ENCODE measurements at regions not wholly inside any gene's neighbourhood (a gene's known extent, or its start where the extent isn't known, plus 50 kb on each side); places are given as distances from the start of the nearest gene placed in this dataset.
"Not testable (repeated sequence)": the region's sequence is repeated elsewhere in the genome, so short reads cannot be mapped to it uniquely, and the experiment has no call there.

DNA sequence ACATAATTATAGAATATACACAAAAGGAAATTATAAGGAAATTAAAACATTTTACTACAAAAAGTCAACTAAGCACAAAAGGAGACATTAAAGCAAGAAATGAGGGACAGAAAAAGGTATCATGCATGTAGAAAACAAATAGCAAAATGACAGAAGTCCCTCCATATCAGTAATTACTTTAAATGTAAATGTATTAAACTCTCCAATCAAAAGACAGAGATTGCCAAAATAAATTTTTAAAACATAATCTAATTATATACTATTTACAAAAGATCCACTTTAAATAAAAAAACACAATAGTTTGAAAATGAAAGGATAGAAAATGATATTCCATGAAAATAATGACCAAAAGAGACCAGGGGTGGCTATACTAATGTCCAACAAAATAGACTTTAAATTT lies 123.7 kb downstream of the MEX3B start:
- H3K36me3 ChIP-seq (ENCODE audit: control insufficient read depth in 1 of 2, insufficient read depth in 2 of 2, low read length in 2 of 2) = peaks cover 0 to 6% of the 10 kb centered on the region in 2 experiments
- H3K23ac ChIP-seq (ENCODE audit: low read length) = no peak overlapping the region
- H3K14ac ChIP-seq (ENCODE audit: low read length) = no peak overlapping the region
- no peak overlapping the region for H4K8ac ChIP-seq (ENCODE audit: low read depth, low read length)
- H4K91ac ChIP-seq (ENCODE audit: low read depth, low read length) = no peak overlapping the region
- no peaks in the 10 kb centered on the region for H3K4me1 ChIP-seq (ENCODE audit: control insufficient read depth in 1 of 2, insufficient read depth in 2 of 2, low read length in 2 of 2)
- H2BK5ac ChIP-seq (ENCODE audit: low read depth, low read length, poor library complexity) = no peak overlapping the region
- no peak overlapping the region for H3K27ac ChIP-seq (ENCODE audit: low read depth, low read length)
- H2AK5ac ChIP-seq (ENCODE audit: low read length) = no peak overlapping the region
- H4K12ac ChIP-seq (ENCODE audit: low read depth, low read length) = no peak overlapping the region
- no peak overlapping the region for H3K4me2 ChIP-seq (ENCODE audit: low read length)
- H2AFZ ChIP-seq (ENCODE audit: insufficient read depth, low read length, poor library complexity) = no peak overlapping the region
- no peaks in the 10 kb centered on the region for H3K27me3 ChIP-seq (ENCODE audit: insufficient read depth, low read length)
- no peak overlapping the region for H2BK120ac ChIP-seq (ENCODE audit: insufficient read depth, low read length, poor library complexity)
- no peak overlapping the region for H3K18ac ChIP-seq (ENCODE audit: low read length)
- no peak overlapping the region for H3K4me3 ChIP-seq (ENCODE audit: low read depth, low read length)
- no peak overlapping the region for H3K4ac ChIP-seq (ENCODE audit: low read depth, low read length)
- H2BK12ac ChIP-seq (ENCODE audit: low read length) = no peak overlapping the region
- H3K79me1 ChIP-seq (ENCODE audit: low read length) = no peaks in the 10 kb centered on the region
- H3K9ac ChIP-seq (ENCODE audit: low read length) = no peak overlapping the region
- H3K79me2 ChIP-seq (ENCODE audit: control insufficient read depth, insufficient read depth, low read length, poor library complexity) = no peaks in the 10 kb centered on the region
- H3K9me3 ChIP-seq (ENCODE audit: insufficient read depth, low read depth, low read length) = peaks cover 11% of the 10 kb centered on the region
- DNase-seq = no peak

DNA sequence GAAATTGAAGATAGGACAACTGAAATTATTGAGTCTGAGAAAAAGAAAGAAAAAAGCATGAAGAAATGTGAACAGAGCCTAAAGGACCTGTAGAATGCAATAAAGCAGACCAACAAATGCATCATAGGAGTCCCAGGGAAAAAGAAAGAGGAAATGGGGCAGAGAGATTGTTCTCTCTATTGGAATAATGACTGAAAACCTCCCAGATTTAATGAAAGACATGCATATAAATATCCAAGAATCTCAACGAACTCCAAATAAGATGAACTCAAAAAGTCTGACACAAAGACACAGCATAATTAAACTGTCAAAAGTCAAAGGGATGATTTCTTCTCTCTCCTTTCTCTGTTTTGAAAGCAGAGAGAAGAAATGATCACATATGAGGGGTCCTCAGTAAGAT lies 124.7 kb downstream of the MEX3B start:
- no peaks in the 10 kb centered on the region for H3K79me1 ChIP-seq (ENCODE audit: low read length)
- no peaks in the 10 kb centered on the region for H3K27me3 ChIP-seq (ENCODE audit: insufficient read depth, low read length)
- WGBS (ENCODE audit: extremely low coverage, insufficient coverage, insufficient read length) = no CpG with 5 or more reads among the region's 1 CpG
- no peak overlapping the region for H3K27ac ChIP-seq (ENCODE audit: low read depth, low read length)
- H4K12ac ChIP-seq (ENCODE audit: low read depth, low read length) = no peak overlapping the region
- no peaks in the 10 kb centered on the region for H3K79me2 ChIP-seq (ENCODE audit: control insufficient read depth, insufficient read depth, low read length, poor library complexity)
- no peak overlapping the region for H3K23ac ChIP-seq (ENCODE audit: low read length)
- H3K4me1 ChIP-seq (ENCODE audit: control insufficient read depth in 1 of 2, insufficient read depth in 2 of 2, low read length in 2 of 2) = no peaks in the 10 kb centered on the region
- peaks cover 0 to 6% of the 10 kb centered on the region in 2 experiments for H3K36me3 ChIP-seq (ENCODE audit: control insufficient read depth in 1 of 2, insufficient read depth in 2 of 2, low read length in 2 of 2)
- H2BK120ac ChIP-seq (ENCODE audit: insufficient read depth, low read length, poor library complexity) = no peak overlapping the region
- H2AK5ac ChIP-seq (ENCODE audit: low read length) = no peak overlapping the region
- H3K9me3 ChIP-seq (ENCODE audit: insufficient read depth, low read depth, low read length) = peaks cover 11% of the 10 kb centered on the region
- no peak overlapping the region for H3K14ac ChIP-seq (ENCODE audit: low read length)
- no peak overlapping the region for H3K9ac ChIP-seq (ENCODE audit: low read length)
- no peak overlapping the region for H2AFZ ChIP-seq (ENCODE audit: insufficient read depth, low read length, poor library complexity)
- H4K91ac ChIP-seq (ENCODE audit: low read depth, low read length) = no peak overlapping the region
- H2BK5ac ChIP-seq (ENCODE audit: low read depth, low read length, poor library complexity) = no peak overlapping the region
- no peak overlapping the region for H3K4me3 ChIP-seq (ENCODE audit: low read depth, low read length)
- no peak for DNase-seq
- H3K18ac ChIP-seq (ENCODE audit: low read length) = no peak overlapping the region
- no peak overlapping the region for H2BK12ac ChIP-seq (ENCODE audit: low read length)
- H3K4me2 ChIP-seq (ENCODE audit: low read length) = no peak overlapping the region
- H3K4ac ChIP-seq (ENCODE audit: low read depth, low read length) = no peak overlapping the region
- H4K8ac ChIP-seq (ENCODE audit: low read depth, low read length) = no peak overlapping the region

DNA sequence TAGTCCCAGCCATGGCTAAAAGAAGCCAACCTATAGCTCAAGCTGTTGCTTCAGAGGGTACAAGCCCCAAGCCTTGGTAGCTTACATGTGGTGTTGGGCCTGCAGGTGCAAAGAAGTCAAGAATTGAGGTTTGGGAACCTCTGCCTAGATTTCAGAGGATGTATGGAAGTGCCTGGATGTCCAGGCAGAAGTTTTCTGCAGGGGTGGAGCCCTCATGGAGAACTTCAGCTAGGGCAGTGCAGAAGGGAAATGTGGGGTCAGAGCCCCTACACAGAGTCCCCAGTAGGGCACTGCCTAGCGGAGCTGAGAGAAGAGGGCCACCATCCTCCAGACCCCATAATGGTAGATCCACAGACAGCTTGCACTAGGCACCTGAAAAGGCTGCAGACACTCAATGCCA lies 127.1 kb downstream of the MEX3B start:
- H3K14ac ChIP-seq (ENCODE audit: low read length); H2AFZ ChIP-seq (ENCODE audit: insufficient read depth, low read length, poor library complexity); H2AK5ac ChIP-seq (ENCODE audit: low read length); H3K9me3 ChIP-seq (ENCODE audit: insufficient read depth, low read depth, low read length); H3K4me2 ChIP-seq (ENCODE audit: low read length); H3K9ac ChIP-seq (ENCODE audit: low read length); H3K79me1 ChIP-seq (ENCODE audit: low read length); H3K23ac ChIP-seq (ENCODE audit: low read length); DNase-seq; H3K18ac ChIP-seq (ENCODE audit: low read length); H3K4me1 ChIP-seq (ENCODE audit: control insufficient read depth in 1 of 2, insufficient read depth in 2 of 2, low read length in 2 of 2); H2BK120ac ChIP-seq (ENCODE audit: insufficient read depth, low read length, poor library complexity); H3K27me3 ChIP-seq (ENCODE audit: insufficient read depth, low read length); H4K91ac ChIP-seq (ENCODE audit: low read depth, low read length); H3K79me2 ChIP-seq (ENCODE audit: control insufficient read depth, insufficient read depth, low read length, poor library complexity); H3K27ac ChIP-seq (ENCODE audit: low read depth, low read length); H3K36me3 ChIP-seq (ENCODE audit: control insufficient read depth in 1 of 2, insufficient read depth in 2 of 2, low read length in 2 of 2); H4K12ac ChIP-seq (ENCODE audit: low read depth, low read length); H3K4ac ChIP-seq (ENCODE audit: low read depth, low read length); H4K8ac ChIP-seq (ENCODE audit: low read depth, low read length); H2BK5ac ChIP-seq (ENCODE audit: low read depth, low read length, poor library complexity); H3K4me3 ChIP-seq (ENCODE audit: low read depth, low read length); H2BK12ac ChIP-seq (ENCODE audit: low read length): not testable (repeated sequence)
- WGBS (ENCODE audit: extremely low coverage, insufficient coverage, insufficient read length) = no CpG with 5 or more reads among the region's 1 CpG

DNA sequence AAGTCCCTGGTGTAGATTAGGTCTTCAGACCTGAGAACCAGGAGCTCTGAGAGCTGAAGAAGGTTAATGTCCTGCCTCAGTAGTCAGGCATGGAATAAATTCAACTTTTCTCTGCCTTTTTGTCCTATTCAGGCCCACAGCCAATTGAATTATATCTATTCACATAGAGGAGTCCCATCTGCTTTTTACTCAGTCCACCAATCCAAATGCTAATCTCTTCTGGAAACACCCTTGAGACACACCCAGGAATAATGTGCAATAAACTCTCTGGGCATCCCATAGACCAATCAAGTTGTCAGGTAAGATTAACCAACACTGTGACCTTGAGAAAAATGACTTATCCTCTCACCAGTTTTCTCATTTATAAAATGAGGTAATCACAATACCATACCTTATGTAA lies 129.4 kb downstream of the MEX3B start:
- no peaks in the 10 kb centered on the region for H3K79me1 ChIP-seq (ENCODE audit: low read length)
- H3K18ac ChIP-seq (ENCODE audit: low read length) = no peak overlapping the region
- no peak for DNase-seq
- no peak overlapping the region for H3K14ac ChIP-seq (ENCODE audit: low read length)
- no peak overlapping the region for H2AK5ac ChIP-seq (ENCODE audit: low read length)
- peaks cover 10% of the 10 kb centered on the region for H3K9me3 ChIP-seq (ENCODE audit: insufficient read depth, low read depth, low read length)
- no peak overlapping the region for H2AFZ ChIP-seq (ENCODE audit: insufficient read depth, low read length, poor library complexity)
- H3K27me3 ChIP-seq (ENCODE audit: insufficient read depth, low read length) = no peaks in the 10 kb centered on the region
- no peak overlapping the region for H3K4me2 ChIP-seq (ENCODE audit: low read length)
- no peak overlapping the region for H3K27ac ChIP-seq (ENCODE audit: low read depth, low read length)
- H3K36me3 ChIP-seq (ENCODE audit: control insufficient read depth in 1 of 2, insufficient read depth in 2 of 2, low read length in 2 of 2) = peaks cover 0 to 6% of the 10 kb centered on the region in 2 experiments
- H3K4ac ChIP-seq (ENCODE audit: low read depth, low read length) = no peak overlapping the region
- H4K12ac ChIP-seq (ENCODE audit: low read depth, low read length) = no peak overlapping the region
- H2BK5ac ChIP-seq (ENCODE audit: low read depth, low read length, poor library complexity) = no peak overlapping the region
- H3K23ac ChIP-seq (ENCODE audit: low read length) = no peak overlapping the region
- no peak overlapping the region for H3K9ac ChIP-seq (ENCODE audit: low read length)
- H3K4me1 ChIP-seq (ENCODE audit: control insufficient read depth in 1 of 2, insufficient read depth in 2 of 2, low read length in 2 of 2) = no peaks in the 10 kb centered on the region
- H4K8ac ChIP-seq (ENCODE audit: low read depth, low read length) = no peak overlapping the region
- H2BK12ac ChIP-seq (ENCODE audit: low read length) = no peak overlapping the region
- no peak overlapping the region for H2BK120ac ChIP-seq (ENCODE audit: insufficient read depth, low read length, poor library complexity)
- H3K79me2 ChIP-seq (ENCODE audit: control insufficient read depth, insufficient read depth, low read length, poor library complexity) = no peaks in the 10 kb centered on the region
- H3K4me3 ChIP-seq (ENCODE audit: low read depth, low read length) = no peak overlapping the region
- no peak overlapping the region for H4K91ac ChIP-seq (ENCODE audit: low read depth, low read length)

DNA sequence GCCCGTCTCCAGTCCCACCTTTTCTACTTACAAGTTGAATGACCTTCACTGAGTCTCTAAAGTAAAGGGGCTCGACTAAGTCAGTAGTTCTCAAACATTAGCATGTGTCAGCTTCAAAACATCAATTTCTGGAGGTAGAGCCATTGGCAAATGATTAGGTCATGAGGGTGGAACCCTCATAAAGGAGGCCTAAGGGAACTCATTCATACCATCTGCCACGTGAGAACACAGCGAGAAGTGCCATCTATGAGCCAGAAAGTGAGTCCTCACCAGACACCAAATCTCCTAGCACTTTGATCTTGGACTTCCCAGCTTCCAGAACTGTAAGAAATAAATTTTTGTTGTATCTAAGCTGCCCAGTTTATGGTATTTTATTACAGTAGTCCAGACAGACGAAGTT lies 129.8 kb downstream of the MEX3B start:
- H3K4ac ChIP-seq (ENCODE audit: low read depth, low read length) = no peak overlapping the region
- H3K27ac ChIP-seq (ENCODE audit: low read depth, low read length) = no peak overlapping the region
- H3K79me1 ChIP-seq (ENCODE audit: low read length) = no peaks in the 10 kb centered on the region

More for the DNA sequence above, 129.8 kb downstream of the MEX3B start:
- Histone ChIP-seq H3K27me3 (ENCODE audit: insufficient read depth, low read length) (no peaks in the 10 kb centered on the region), H3K79me2 (ENCODE audit: control insufficient read depth, insufficient read depth, low read length, poor library complexity) (no peaks in the 10 kb centered on the region), H3K9ac (ENCODE audit: low read length) (no peak overlapping the region), H3K4me2 (ENCODE audit: low read length) (no peak overlapping the region), H4K12ac (ENCODE audit: low read depth, low read length) (no peak overlapping the region), H3K4me3 (ENCODE audit: low read depth, low read length) (no peak overlapping the region), H3K23ac (ENCODE audit: low read length) (no peak overlapping the region), H3K36me3 (ENCODE audit: control insufficient read depth in 1 of 2, insufficient read depth in 2 of 2, low read length in 2 of 2) (peaks cover 0 to 6% of the 10 kb centered on the region in 2 experiments), H2BK120ac (ENCODE audit: insufficient read depth, low read length, poor library complexity) (no peak overlapping the region), H4K91ac (ENCODE audit: low read depth, low read length) (no peak overlapping the region), H3K18ac (ENCODE audit: low read length) (no peak overlapping the region), H3K14ac (ENCODE audit: low read length) (no peak overlapping the region), H3K4me1 (ENCODE audit: control insufficient read depth in 1 of 2, insufficient read depth in 2 of 2, low read length in 2 of 2) (no peaks in the 10 kb centered on the region), H2BK5ac (ENCODE audit: low read depth, low read length, poor library complexity) (no peak overlapping the region), H4K8ac (ENCODE audit: low read depth, low read length) (no peak overlapping the region), H2AK5ac (ENCODE audit: low read length) (no peak overlapping the region), H3K9me3 (ENCODE audit: insufficient read depth, low read depth, low read length) (peaks cover 10% of the 10 kb centered on the region), H2AFZ (ENCODE audit: insufficient read depth, low read length, poor library complexity) (no peak overlapping the region), H2BK12ac (ENCODE audit: low read length) (no peak overlapping the region)
- no peak for DNase-seq
- no CpG with 5 or more reads among the region's 5 CpGs for WGBS (ENCODE audit: extremely low coverage, insufficient coverage, insufficient read length)
